H1 (cell line): ENCODE measurements at regions not wholly inside any gene's neighbourhood (a gene's known extent, or its start where the extent isn't known, plus 50 kb on each side); places are given as distances from the start of the nearest gene placed in this dataset.

ENCODE experiments used
- CTCF ChIP-seq, 3 experiments: IDR thresholded peaks; 1 replicate in 2 of 3; 2 replicates in 1 of 3; pipeline versions ENCODE4 v1.5.1 to v1.6.1; 2011; ENCODE audit warnings: low read length in 3 of 3, mild to moderate bottlenecking in 3 of 3, inconsistent platforms in 2 of 3, low read depth in 1 of 3, moderate library complexity in 1 of 3; ENCODE audit not compliant: insufficient read depth in 1 of 3; ENCODE audit errors: control extremely low read depth in 1 of 3
- E2F6 ChIP-seq: IDR thresholded peaks from 2 replicates; pipeline ENCODE4 v1.6.1; 2012; ENCODE audit warnings: inconsistent platforms
- GABPA ChIP-seq: IDR thresholded peaks from 2 replicates; pipeline ENCODE4 v1.6.1; 2011; ENCODE audit warnings: mild to moderate bottlenecking, low read length, moderate library complexity, borderline replicate concordance; ENCODE audit not compliant: insufficient read depth
- KDM1A ChIP-seq: fragments of 200-600, 300-600 bp; sonication (generic); IDR thresholded peaks from 2 replicates; pipeline ENCODE4 v1.7.1; 2016; ENCODE audit warnings: mild to moderate bottlenecking, low read length, borderline replicate concordance
- KDM5A ChIP-seq: fragments of 200-600 bp; IDR thresholded peaks from 2 replicates; pipeline ENCODE4 v1.7.1; 2012; ENCODE audit warnings: mild to moderate bottlenecking, low read length, inconsistent platforms, mixed read lengths
- NANOG ChIP-seq: IDR thresholded peaks from 2 replicates; pipeline ENCODE4 v1.6.1; 2011; ENCODE audit warnings: low read length, low read depth, mild to moderate bottlenecking, inconsistent platforms; ENCODE audit not compliant: insufficient read depth, poor library complexity, severe bottlenecking
- PHF8 ChIP-seq: fragments of 200-600 bp; sonication (generic); conservative IDR thresholded peaks from 2 replicates; pipeline ENCODE4 v1.7.1; 2012; ENCODE audit warnings: low read depth, mild to moderate bottlenecking, inconsistent platforms, low read length, moderate library complexity
- POLR2A ChIP-seq, 2 experiments: IDR thresholded peaks; 1 replicate in 1 of 2; 2 replicates in 1 of 2; pipeline ENCODE4 v1.6.1; 2011; ENCODE audit warnings: low read depth in 2 of 2, low read length in 2 of 2, mild to moderate bottlenecking in 2 of 2; ENCODE audit errors: control extremely low read depth in 1 of 2
- POLR2AphosphoS5 ChIP-seq: IDR thresholded peaks from 2 replicates; pipeline ENCODE4 v1.6.1; 2011; ENCODE audit warnings: low read depth, low read length
- RAD21 ChIP-seq, 2 experiments: IDR thresholded peaks in 1 of 2; conservative IDR thresholded peaks in 1 of 2; 2 replicates each; pipeline ENCODE4 v1.6.1; 2011; ENCODE audit warnings: low read depth in 2 of 2, low read length in 2 of 2, improper control_type of control experiment in 1 of 2, inconsistent platforms in 1 of 2, mild to moderate bottlenecking in 1 of 2, moderate library complexity in 1 of 2
- SIN3A ChIP-seq, 2 experiments: IDR thresholded peaks in 1 of 2; conservative IDR thresholded peaks in 1 of 2; 2 replicates each; pipeline ENCODE4 v1.6.1; 2011 to 2012; ENCODE audit warnings: low read length in 2 of 2, improper control_type of control experiment in 1 of 2, low read depth in 1 of 2, mild to moderate bottlenecking in 1 of 2
- SP1 ChIP-seq: IDR thresholded peaks from 2 replicates; pipeline ENCODE4 v1.6.1; 2011; ENCODE audit warnings: low read depth, low read length
- TAF1 ChIP-seq: IDR thresholded peaks from 2 replicates; pipeline ENCODE4 v1.6.1; 2011; ENCODE audit warnings: mild to moderate bottlenecking, low read depth, low read length

GRCh38 chr3:164832216-164832615 is 246.1 kb downstream of the SI start:
- TF ChIP-seq POLR2A (IDR thresholded peaks at IDR 0.05; ENCODE audit: control extremely low read depth in 1 of 2, low read depth in 2 of 2, low read length in 2 of 2), result no peak
- no peak for TF ChIP-seq CTCF (IDR thresholded peaks at IDR 0.05; ENCODE audit: control extremely low read depth in 1 of 3, insufficient read depth in 1 of 3, low read depth in 1 of 3, low read length in 3 of 3)
- TF ChIP-seq POLR2AphosphoS5, result no peak
- no peak for TF ChIP-seq KDM1A
- no peak for TF ChIP-seq SIN3A (conservative IDR thresholded peaks at IDR 0.05 in 1 of 2, IDR thresholded peaks at IDR 0.05 in 1 of 2; ENCODE audit: low read depth in 1 of 2, low read length in 2 of 2)
- TF ChIP-seq RAD21 (IDR thresholded peaks at IDR 0.05 in 1 of 2, conservative IDR thresholded peaks at IDR 0.05 in 1 of 2; ENCODE audit: low read depth in 2 of 2, low read length in 2 of 2), result no peak
- TF ChIP-seq PHF8, result no peak
- TF ChIP-seq E2F6, result no peak
- no peak for TF ChIP-seq KDM5A
- TF ChIP-seq TAF1, result no peak
- no peak for TF ChIP-seq SP1
- TF ChIP-seq NANOG, result no peak
- TF ChIP-seq GABPA, result no peak
